H9 (cell line): ENCODE measurements at regions not wholly inside any gene's neighbourhood (a gene's known extent, or its start where the extent isn't known, plus 50 kb on each side); places are given as distances from the start of the nearest gene placed in this dataset.

Source experiments
- DNase-seq: peaks from one replicate; pipeline ENCODE4 v3.0.0-alpha.2; 2017
- H2AFZ ChIP-seq: one replicate; pipeline ENCODE4 v1.6.1; 2013; ENCODE audit warnings: mild to moderate bottlenecking, low read length, control low read depth, moderate library complexity
- H2AK5ac ChIP-seq: 2 replicates; pipeline ENCODE4 v1.6.1; 2013; ENCODE audit warnings: low read length, control low read depth, mixed read lengths; ENCODE audit not compliant: insufficient read length
- H2BK120ac ChIP-seq: one replicate; pipeline ENCODE4 v1.6.1; 2013; ENCODE audit warnings: low read depth, mild to moderate bottlenecking, low read length, control low read depth, inconsistent platforms; ENCODE audit not compliant: poor library complexity, severe bottlenecking
- H2BK12ac ChIP-seq: 2 replicates; pipeline ENCODE4 v1.6.1; 2013; ENCODE audit warnings: low read length, control low read depth, mixed read lengths, low read depth; ENCODE audit not compliant: insufficient read length
- H2BK15ac ChIP-seq: 2 replicates; pipeline ENCODE4 v1.6.1; 2013; ENCODE audit warnings: low read depth, low read length, control low read depth
- H2BK20ac ChIP-seq: one replicate; pipeline ENCODE4 v1.6.1; 2013; ENCODE audit warnings: low read depth, mild to moderate bottlenecking, low read length, control low read depth, inconsistent platforms; ENCODE audit not compliant: poor library complexity, severe bottlenecking
- H2BK5ac ChIP-seq: 2 replicates; pipeline ENCODE4 v1.6.1; 2013; ENCODE audit warnings: low read length, control low read depth, mixed read lengths; ENCODE audit not compliant: insufficient read length
- H3K14ac ChIP-seq: 2 replicates; pipeline ENCODE4 v1.6.1; 2013; ENCODE audit warnings: low read length, control low read depth; ENCODE audit not compliant: insufficient read depth
- H3K18ac ChIP-seq: 2 replicates; pipeline ENCODE4 v1.6.1; 2013; ENCODE audit warnings: low read depth, mild to moderate bottlenecking, mixed read lengths, low read length, control low read depth; ENCODE audit not compliant: insufficient read length
- H3K23ac ChIP-seq: 2 replicates; pipeline ENCODE4 v1.6.1; 2013; ENCODE audit warnings: low read length, control low read depth, mixed read lengths, low read depth; ENCODE audit not compliant: insufficient read length
- H3K23me2 ChIP-seq: 2 replicates; pipeline ENCODE4 v1.6.1; 2013; ENCODE audit warnings: low read depth, mild to moderate bottlenecking, mixed read lengths, low read length, control low read depth; ENCODE audit not compliant: insufficient read length, poor library complexity, severe bottlenecking
- H3K27ac ChIP-seq: 2 replicates; pipeline ENCODE4 v1.5.1; 2013; ENCODE audit warnings: low read length, control low read depth, mixed read lengths, low read depth; ENCODE audit not compliant: insufficient read length
- H3K27me3 ChIP-seq: 2 replicates; pipeline ENCODE4 v1.6.1; 2013; ENCODE audit warnings: low read length, control low read depth, inconsistent platforms; ENCODE audit not compliant: insufficient read depth
- H3K4ac ChIP-seq: 2 replicates; pipeline ENCODE4 v1.6.1; 2013; ENCODE audit warnings: low read depth, mild to moderate bottlenecking, control low read depth, inconsistent platforms, low read length, moderate library complexity
- H3K4me1 ChIP-seq: 2 replicates; pipeline ENCODE4 v1.6.1; 2013; ENCODE audit warnings: low read length, control low read depth, inconsistent platforms; ENCODE audit not compliant: insufficient read depth
- H3K4me2 ChIP-seq: 2 replicates; pipeline ENCODE4 v1.6.1; 2013; ENCODE audit warnings: low read length, control low read depth, mixed read lengths; ENCODE audit not compliant: insufficient read length, insufficient read depth
- H3K56ac ChIP-seq: 2 replicates; pipeline ENCODE4 v1.6.1; 2013; ENCODE audit warnings: low read depth, mild to moderate bottlenecking, mixed read lengths, low read length, control low read depth; ENCODE audit not compliant: insufficient read length
- H3K79me1 ChIP-seq: 2 replicates; pipeline ENCODE4 v1.6.1; 2013; ENCODE audit warnings: low read depth, mild to moderate bottlenecking, moderate library complexity, low read length, control low read depth, inconsistent platforms; ENCODE audit not compliant: insufficient read depth, poor library complexity, severe bottlenecking
- H3K79me2 ChIP-seq: 2 replicates; pipeline ENCODE4 v1.6.1; 2013; ENCODE audit warnings: low read length, control low read depth, inconsistent platforms; ENCODE audit not compliant: insufficient read depth
- H3K9ac ChIP-seq: 2 replicates; pipeline ENCODE4 v1.6.1; 2013; ENCODE audit warnings: low read length, control low read depth, mixed read lengths; ENCODE audit not compliant: insufficient read length; ENCODE audit errors: extremely low read depth
- H3K9me3 ChIP-seq: one replicate; pipeline ENCODE4 v1.6.1; 2013; ENCODE audit warnings: low read depth, low read length, inconsistent platforms; ENCODE audit not compliant: control insufficient read depth
- H3T11ph ChIP-seq: one replicate; pipeline ENCODE4 v1.6.1; 2013; ENCODE audit warnings: mild to moderate bottlenecking, low read length, control low read depth, inconsistent platforms
- H4K20me1 ChIP-seq: one replicate; pipeline ENCODE4 v1.6.1; 2013; ENCODE audit not compliant: control insufficient read depth, insufficient read length, insufficient read depth
- H4K5ac ChIP-seq: 2 replicates; pipeline ENCODE4 v1.6.1; 2013; ENCODE audit warnings: low read depth, mild to moderate bottlenecking, mixed read lengths, low read length, control low read depth; ENCODE audit not compliant: insufficient read length
- H4K8ac ChIP-seq: replicated peaks from 2 replicates; pipeline ENCODE4 v1.6.1; 2013; ENCODE audit warnings: low read length, control low read depth, mixed read lengths, low read depth; ENCODE audit not compliant: insufficient read length
- H4K91ac ChIP-seq: 2 replicates; pipeline ENCODE4 v1.6.1; 2013; ENCODE audit warnings: low read depth, mild to moderate bottlenecking, moderate library complexity, mixed read lengths, low read length, control low read depth; ENCODE audit not compliant: insufficient read length
- H3K27ac Mint-ChIP-seq, 3 experiments: 2 replicates in 2 of 3; 3 replicates in 1 of 3; pipeline ENCODE4 v1.8.0; 2020 to 2021; ENCODE audit warnings: mixed read lengths in 3 of 3, mild to moderate bottlenecking in 1 of 3, moderate library complexity in 1 of 3
- H3K27me3 Mint-ChIP-seq: 2 replicates; pipeline ENCODE4 v1.8.0; 2021; ENCODE audit warnings: low read depth, mild to moderate bottlenecking, moderate library complexity, mixed read lengths
- H3K36me3 Mint-ChIP-seq, 3 experiments: 2 replicates in 2 of 3; 3 replicates in 1 of 3; pipeline ENCODE4 v1.8.0; 2020 to 2021; ENCODE audit warnings: low read depth in 3 of 3, mixed read lengths in 3 of 3; ENCODE audit not compliant: insufficient read depth in 1 of 3
- H3K4me1 Mint-ChIP-seq, 2 experiments: 2 replicates each; pipeline ENCODE4 v1.8.0; 2020; ENCODE audit warnings: mixed read lengths in 2 of 2
- H3K4me3 Mint-ChIP-seq, 2 experiments: 2 replicates in 1 of 2; 3 replicates in 1 of 2; pipeline ENCODE4 v1.8.0; 2020 to 2021; ENCODE audit warnings: mild to moderate bottlenecking in 2 of 2, mixed read lengths in 2 of 2, moderate library complexity in 1 of 2
- H3K9me3 Mint-ChIP-seq, 2 experiments: 2 replicates in 1 of 2; 3 replicates in 1 of 2; pipeline ENCODE4 v1.8.0; 2020; ENCODE audit warnings: mild to moderate bottlenecking in 2 of 2, mixed read lengths in 2 of 2, moderate library complexity in 1 of 2
- WGBS: extraction: QIAGEN DNeasy Blood & Tissue Kit; methylation state at CpG from one replicate; pipeline ENCODE4 v1.1.7; 2013; ENCODE audit warnings: missing lambda C conversion rate, low lambda C conversion rate, mixed read lengths; ENCODE audit not compliant: insufficient read length; ENCODE audit errors: extremely low coverage; 5-methylcytosine and 5-hydroxymethylcytosine counted together
- TF ChIP-seq, protein P1 (sequence below): fragments of 200-600 bp; sonication (generic); conservative IDR thresholded peaks from 3 replicates; pipeline ENCODE4 v1.8.0; 2021; ENCODE audit warnings: antibody characterized with exemption, mild to moderate bottlenecking

DNA sequence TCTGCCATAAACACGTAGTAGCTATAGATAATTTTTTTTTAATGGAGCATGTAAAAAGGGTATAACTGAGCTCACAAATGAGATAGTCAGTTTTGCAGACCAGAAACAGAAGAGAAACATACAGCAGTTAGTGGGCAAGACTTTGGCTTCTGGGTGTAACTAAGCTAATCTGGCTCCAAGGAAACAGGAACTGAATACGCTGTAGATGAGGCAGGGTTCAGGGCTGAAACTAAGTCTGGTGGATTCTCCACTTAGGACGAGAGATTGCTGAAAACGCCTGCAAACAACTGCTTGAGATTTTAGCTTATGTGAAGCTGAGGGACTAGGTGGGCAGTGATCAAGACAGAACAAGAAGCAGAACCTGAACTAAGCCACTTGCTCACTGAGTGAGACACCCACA is 91.7 kb downstream of the SMIM20 start:
- Histone ChIP-seq H3K23me2 (no peaks in the 10 kb centered on the region), H2BK20ac (no peak overlapping the region), H4K20me1 (no peaks in the 10 kb centered on the region), H4K8ac (no peak overlapping the region), H3K18ac (no peak overlapping the region), H3K23ac (no peak overlapping the region), H3K79me1 (no peaks in the 10 kb centered on the region), H2BK12ac (no peak overlapping the region), H2BK5ac (no peak overlapping the region), H4K5ac (no peak overlapping the region), H2AK5ac (no peak overlapping the region), H3K4ac (no peak overlapping the region), H2BK120ac (no peak overlapping the region), H3K56ac (no peak overlapping the region), H3K79me2 (no peaks in the 10 kb centered on the region), H3T11ph (no peak overlapping the region), H4K91ac (no peak overlapping the region), H3K14ac (no peak overlapping the region), H3K4me2 (no peak overlapping the region), H3K4me1 (no peaks in the 10 kb centered on the region), H2BK15ac (no peak overlapping the region), H3K27ac (no peak overlapping the region), H2AFZ (no peak overlapping the region), H3K9ac (no peak overlapping the region), H3K27me3 (no peaks in the 10 kb centered on the region), H3K9me3 (no peaks in the 10 kb centered on the region)
- DNase-seq: no peak
- Mint-ChIP-seq H3K9me3 (peaks cover 9 to 13% of the 10 kb centered on the region in 2 experiments), H3K36me3 (peaks cover 0 to 5% (median 0%) of the 10 kb centered on the region in 3 experiments; a peak in 1 of 7 replicates), H3K4me3 (no peak overlapping the region), H3K27ac (no peak overlapping the region), H3K27me3 (peaks cover 1% of the 10 kb centered on the region; the same call in 1 of the 2 replicates), H3K4me1 (peaks cover 3 to 4% of the 10 kb centered on the region in 2 experiments; a peak in 2 of 4 replicates)
- no CpG with 5 or more reads among the region's 4 CpGs for WGBS
- TF ChIP-seq, protein P1, sequence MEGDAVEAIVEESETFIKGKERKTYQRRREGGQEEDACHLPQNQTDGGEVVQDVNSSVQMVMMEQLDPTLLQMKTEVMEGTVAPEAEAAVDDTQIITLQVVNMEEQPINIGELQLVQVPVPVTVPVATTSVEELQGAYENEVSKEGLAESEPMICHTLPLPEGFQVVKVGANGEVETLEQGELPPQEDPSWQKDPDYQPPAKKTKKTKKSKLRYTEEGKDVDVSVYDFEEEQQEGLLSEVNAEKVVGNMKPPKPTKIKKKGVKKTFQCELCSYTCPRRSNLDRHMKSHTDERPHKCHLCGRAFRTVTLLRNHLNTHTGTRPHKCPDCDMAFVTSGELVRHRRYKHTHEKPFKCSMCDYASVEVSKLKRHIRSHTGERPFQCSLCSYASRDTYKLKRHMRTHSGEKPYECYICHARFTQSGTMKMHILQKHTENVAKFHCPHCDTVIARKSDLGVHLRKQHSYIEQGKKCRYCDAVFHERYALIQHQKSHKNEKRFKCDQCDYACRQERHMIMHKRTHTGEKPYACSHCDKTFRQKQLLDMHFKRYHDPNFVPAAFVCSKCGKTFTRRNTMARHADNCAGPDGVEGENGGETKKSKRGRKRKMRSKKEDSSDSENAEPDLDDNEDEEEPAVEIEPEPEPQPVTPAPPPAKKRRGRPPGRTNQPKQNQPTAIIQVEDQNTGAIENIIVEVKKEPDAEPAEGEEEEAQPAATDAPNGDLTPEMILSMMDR: no peak
